T-helper 1 cell treated with Interleukin-12 subunit alpha and Interleukin-12 subunit beta and Interleukin-4 antibody, amounts not matched to agents 30 μg/mL and 1 μg/mL, for 36 hours (primary cell): ENCODE measurements at regions not wholly inside any gene's neighbourhood (a gene's known extent, or its start where the extent isn't known, plus 50 kb on each side); places are given as distances from the start of the nearest gene placed in this dataset.

Experiments used
- H3K27ac Mint-ChIP-seq: one replicate; pipeline ENCODE4 v1.8.0; 2021; ENCODE audit warnings: mild to moderate bottlenecking, mixed read lengths
- H3K27me3 Mint-ChIP-seq: one replicate; pipeline ENCODE4 v1.8.0; 2021; ENCODE audit warnings: low read depth, mixed read lengths
- H3K36me3 Mint-ChIP-seq: one replicate; pipeline ENCODE4 v1.8.0; 2021; ENCODE audit warnings: low read depth, mixed read lengths
- H3K4me1 Mint-ChIP-seq: one replicate; pipeline ENCODE4 v1.8.0; 2021; ENCODE audit warnings: low read depth, mixed read lengths
- H3K4me3 Mint-ChIP-seq: one replicate; pipeline ENCODE4 v1.8.0; 2021; ENCODE audit warnings: mild to moderate bottlenecking, moderate library complexity, mixed read lengths
- H3K9me3 Mint-ChIP-seq: one replicate; pipeline ENCODE4 v1.8.0; 2021; ENCODE audit warnings: mixed read lengths

GRCh38 chr21:39040494-39041110 lies 142.6 kb downstream of the PSMG1 start:
- H3K4me1 Mint-ChIP-seq, result peaks cover 14% of the 10 kb centered on the region
- no peaks in the 10 kb centered on the region for H3K36me3 Mint-ChIP-seq
- H3K27ac Mint-ChIP-seq, result peak overlapping the region; percentile 64
- H3K27me3 Mint-ChIP-seq, result peaks cover 5% of the 10 kb centered on the region
- H3K9me3 Mint-ChIP-seq, result no peaks in the 10 kb centered on the region
- H3K4me3 Mint-ChIP-seq, result no peak overlapping the region

- Mint-ChIP-seq H3K4me1 (peaks cover 17% of the 10 kb centered on the region), H3K27me3 (peaks cover 23% of the 10 kb centered on the region), H3K9me3 (no peaks in the 10 kb centered on the region), H3K27ac (no peak overlapping the region), H3K36me3 (no peaks in the 10 kb centered on the region), H3K4me3 (no peak overlapping the region)
These were observed 145.3 kb downstream of the PSMG1 start for GRCh38 chr21:39037807-39038405.

DNA sequence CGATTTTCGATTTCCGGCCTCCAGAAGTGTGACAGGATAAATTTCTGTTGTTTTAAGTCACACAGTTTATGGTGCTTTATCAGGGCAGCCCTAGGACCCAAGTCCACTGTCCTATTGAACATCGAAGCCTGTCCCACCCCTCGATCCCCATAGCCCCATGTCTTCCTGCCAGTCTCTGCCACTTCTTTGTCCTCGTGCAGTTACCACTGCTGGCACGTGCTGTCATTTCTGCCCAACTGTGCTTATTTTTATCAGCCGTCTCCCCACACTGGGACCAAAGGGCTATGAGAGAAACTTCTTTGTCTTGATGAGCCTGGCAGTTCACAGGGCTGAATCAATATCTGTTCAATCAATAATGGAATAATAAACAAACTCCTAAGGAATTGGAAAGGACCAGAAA lies 146.7 kb downstream of the PSMG1 start:
- Mint-ChIP-seq H3K9me3 (no peaks in the 10 kb centered on the region), H3K4me3 (no peak overlapping the region), H3K27me3 (peaks cover 26% of the 10 kb centered on the region), H3K4me1 (peaks cover 17% of the 10 kb centered on the region), H3K36me3 (no peaks in the 10 kb centered on the region), H3K27ac (no peak overlapping the region)

DNA sequence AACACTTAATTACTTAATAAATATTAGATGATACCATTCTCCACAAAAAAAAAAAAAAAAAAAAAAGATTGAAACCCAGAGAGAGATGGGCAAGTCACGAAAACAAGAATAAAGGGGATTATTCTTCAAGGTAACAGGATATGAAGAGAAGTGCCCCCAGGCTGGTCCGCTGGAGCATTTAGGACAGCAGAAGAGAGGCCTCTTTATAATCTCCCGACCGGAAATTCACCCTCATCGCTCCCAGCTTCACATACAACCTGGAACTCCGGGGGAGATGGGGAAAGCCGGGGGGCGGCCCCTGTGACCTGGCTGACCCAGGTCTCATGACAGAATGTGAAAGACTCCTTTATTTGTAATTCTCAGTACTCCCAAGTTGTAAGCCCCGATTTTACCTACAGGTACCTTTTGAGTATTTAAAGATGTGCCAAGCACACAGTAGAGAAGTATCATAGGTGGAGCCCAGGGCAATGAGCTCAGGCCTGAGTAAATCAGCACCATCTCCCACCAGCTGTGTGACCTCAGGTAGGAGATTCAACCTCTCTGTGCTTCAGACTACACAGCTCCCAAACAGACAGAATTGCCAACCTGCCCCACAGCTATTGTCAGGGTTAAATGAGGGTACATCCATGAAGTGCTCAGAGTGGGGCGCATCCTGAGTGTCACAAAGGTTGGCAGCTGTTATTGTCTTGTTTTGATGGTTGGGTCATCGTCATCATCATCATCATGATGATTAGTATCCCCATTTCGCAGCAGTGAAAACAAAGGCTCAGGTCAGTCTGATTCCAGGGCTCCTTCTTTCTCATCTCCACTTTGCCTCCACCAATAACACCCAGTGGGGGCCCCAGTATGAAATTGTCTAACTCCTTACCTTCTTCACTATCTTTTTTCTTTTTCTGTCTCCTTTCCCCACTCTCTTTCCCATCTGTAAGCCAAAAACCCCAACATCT lies 148.4 kb downstream of the PSMG1 start:
- Mint-ChIP-seq H3K27ac (no peak overlapping the region), H3K4me1 (peaks cover 7% of the 10 kb centered on the region), H3K27me3 (peaks cover 26% of the 10 kb centered on the region), H3K36me3 (no peaks in the 10 kb centered on the region), H3K4me3 (no peak overlapping the region), H3K9me3 (no peaks in the 10 kb centered on the region)

GRCh38 chr21:39033878-39034589 lies 149.2 kb downstream of the PSMG1 start:
- peaks cover 7% of the 10 kb centered on the region for H3K4me1 Mint-ChIP-seq
- H3K9me3 Mint-ChIP-seq, result no peaks in the 10 kb centered on the region
- no peak overlapping the region for H3K27ac Mint-ChIP-seq
- H3K36me3 Mint-ChIP-seq, result no peaks in the 10 kb centered on the region
- peaks cover 26% of the 10 kb centered on the region for H3K27me3 Mint-ChIP-seq
- H3K4me3 Mint-ChIP-seq, result no peak overlapping the region

DNA sequence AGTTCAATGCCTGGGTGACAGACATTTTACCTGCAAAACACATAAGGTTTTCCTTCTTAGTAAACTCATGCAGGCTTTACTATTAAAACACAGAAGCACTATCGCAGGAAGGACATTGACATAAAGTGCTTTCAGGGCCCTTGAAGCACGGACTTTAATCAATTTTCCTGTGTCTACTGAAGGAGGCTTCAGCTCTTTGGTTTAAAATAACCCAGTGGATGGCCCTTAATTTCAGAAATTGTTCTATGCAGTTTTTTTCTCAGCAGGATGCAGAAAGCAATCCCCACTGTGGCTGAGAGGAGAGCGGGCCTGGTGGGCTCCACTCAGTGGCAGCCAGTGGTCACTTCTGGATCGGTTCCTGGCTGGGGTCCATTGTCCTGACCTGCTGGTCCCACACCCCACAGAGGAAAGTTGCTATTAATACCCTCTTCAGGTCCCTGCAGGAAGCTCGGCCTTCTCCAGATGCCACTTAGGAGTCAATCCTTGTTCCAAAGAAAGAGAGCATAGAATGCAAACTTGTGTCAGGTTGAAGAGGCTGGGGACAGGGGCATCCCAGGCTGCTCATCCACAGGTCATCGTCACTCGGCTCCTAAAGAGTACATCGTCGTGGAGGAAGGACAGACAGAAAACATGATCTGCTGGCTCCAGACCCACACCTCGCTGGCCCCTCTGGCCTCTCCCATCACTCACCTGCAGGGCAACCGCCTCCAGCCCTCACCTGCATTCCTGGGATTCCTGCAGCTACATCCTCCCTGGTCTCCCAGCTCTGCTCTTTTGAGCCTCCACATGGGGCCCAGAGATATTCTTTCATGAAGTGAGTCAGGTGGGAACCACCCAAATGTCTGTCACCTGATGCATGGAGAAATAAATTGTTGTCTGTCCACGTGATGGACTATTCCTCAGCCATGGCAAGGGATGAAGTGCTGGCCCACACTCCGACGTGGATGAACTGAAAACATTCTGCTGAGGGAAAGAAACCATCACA lies 153.1 kb downstream of the PSMG1 start:
- H3K4me3 Mint-ChIP-seq, result no peak overlapping the region
- H3K4me1 Mint-ChIP-seq, result peaks cover 2% of the 10 kb centered on the region
- H3K27ac Mint-ChIP-seq, result no peak overlapping the region
- peaks cover 6% of the 10 kb centered on the region for H3K9me3 Mint-ChIP-seq
- H3K36me3 Mint-ChIP-seq, result no peaks in the 10 kb centered on the region
- peaks cover 17% of the 10 kb centered on the region for H3K27me3 Mint-ChIP-seq

DNA sequence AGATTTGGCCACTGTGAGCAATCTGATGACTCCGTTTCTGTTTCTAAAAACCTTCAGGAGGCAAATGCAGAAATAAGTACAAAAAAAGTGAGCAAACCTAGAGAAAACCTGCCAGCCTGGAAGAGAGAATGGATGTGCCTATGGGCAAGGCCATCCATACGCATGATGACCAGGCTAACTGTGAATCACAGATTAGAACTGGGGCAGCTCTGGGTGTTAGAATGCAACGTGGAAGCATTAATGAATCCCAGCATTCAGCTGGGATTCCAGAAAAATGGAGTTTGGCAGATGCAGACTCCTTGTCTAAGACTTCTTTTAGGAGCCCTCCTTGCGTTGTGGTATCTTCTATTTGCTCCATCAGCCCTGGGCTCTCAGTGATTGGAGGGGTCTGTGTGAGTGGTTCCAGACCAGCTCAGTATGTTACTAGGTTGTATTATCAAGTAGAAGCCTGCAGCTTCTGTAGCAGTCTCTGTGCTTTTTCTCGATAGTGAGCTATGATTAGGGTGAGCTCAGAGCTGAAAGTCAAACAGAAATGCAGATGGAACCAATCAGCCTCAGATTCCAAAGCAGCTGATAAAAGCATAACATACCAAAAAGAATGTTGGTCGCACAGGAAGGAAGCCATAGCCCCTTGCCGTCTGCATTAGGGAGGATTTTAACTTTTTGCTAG lies 154.0 kb downstream of the PSMG1 start:
- Mint-ChIP-seq H3K4me1 (peaks cover 2% of the 10 kb centered on the region), H3K27me3 (peaks cover 13% of the 10 kb centered on the region), H3K36me3 (no peaks in the 10 kb centered on the region), H3K4me3 (no peak overlapping the region), H3K9me3 (peaks cover 6% of the 10 kb centered on the region), H3K27ac (no peak overlapping the region)

- Mint-ChIP-seq H3K4me1 (no peaks in the 10 kb centered on the region), H3K27me3 (no peaks in the 10 kb centered on the region), H3K9me3 (peaks cover 6% of the 10 kb centered on the region), H3K27ac (no peak overlapping the region), H3K4me3 (no peak overlapping the region), H3K36me3 (no peaks in the 10 kb centered on the region)
These were observed 158.1 kb downstream of the PSMG1 start for GRCh38 chr21:39025198-39025597.

DNA sequence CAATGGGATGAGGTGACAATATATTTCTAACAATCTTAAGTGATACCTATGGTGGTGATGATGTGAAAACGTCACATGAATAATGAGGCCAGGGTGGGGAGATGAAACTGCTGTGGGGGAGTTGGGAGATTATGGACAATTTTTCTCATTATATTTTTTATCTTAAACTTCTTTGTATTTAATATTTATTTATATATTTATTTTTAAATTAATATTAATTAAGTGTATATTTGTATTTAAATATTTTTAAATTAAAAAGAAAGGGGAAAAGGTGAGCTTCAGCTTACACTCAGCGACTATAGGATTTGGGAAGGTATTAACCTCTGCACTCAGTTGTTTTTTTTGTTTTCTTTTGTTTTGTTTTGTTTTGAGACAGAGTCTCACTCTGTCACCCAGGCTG lies 158.7 kb downstream of the PSMG1 start:
- Mint-ChIP-seq H3K4me3 (no peak overlapping the region), H3K9me3 (peaks cover 6% of the 10 kb centered on the region), H3K27ac (no peak overlapping the region), H3K36me3 (no peaks in the 10 kb centered on the region), H3K27me3 (no peaks in the 10 kb centered on the region), H3K4me1 (no peaks in the 10 kb centered on the region)

- H3K27me3 Mint-ChIP-seq, result peaks cover 5% of the 10 kb centered on the region
- no peaks in the 10 kb centered on the region for H3K36me3 Mint-ChIP-seq
- no peak overlapping the region for H3K4me3 Mint-ChIP-seq
- H3K27ac Mint-ChIP-seq, result no peak overlapping the region
- H3K4me1 Mint-ChIP-seq, result no peaks in the 10 kb centered on the region
- peaks cover 6% of the 10 kb centered on the region for H3K9me3 Mint-ChIP-seq
These were observed 160.2 kb downstream of the PSMG1 start for GRCh38 chr21:39022863-39023693.

- Mint-ChIP-seq H3K9me3 (peaks cover 6% of the 10 kb centered on the region), H3K27me3 (peaks cover 5% of the 10 kb centered on the region), H3K4me3 (no peak overlapping the region), H3K4me1 (no peaks in the 10 kb centered on the region), H3K27ac (no peak overlapping the region), H3K36me3 (no peaks in the 10 kb centered on the region)
These were observed 160.8 kb downstream of the PSMG1 start for GRCh38 chr21:39022466-39022862.

DNA sequence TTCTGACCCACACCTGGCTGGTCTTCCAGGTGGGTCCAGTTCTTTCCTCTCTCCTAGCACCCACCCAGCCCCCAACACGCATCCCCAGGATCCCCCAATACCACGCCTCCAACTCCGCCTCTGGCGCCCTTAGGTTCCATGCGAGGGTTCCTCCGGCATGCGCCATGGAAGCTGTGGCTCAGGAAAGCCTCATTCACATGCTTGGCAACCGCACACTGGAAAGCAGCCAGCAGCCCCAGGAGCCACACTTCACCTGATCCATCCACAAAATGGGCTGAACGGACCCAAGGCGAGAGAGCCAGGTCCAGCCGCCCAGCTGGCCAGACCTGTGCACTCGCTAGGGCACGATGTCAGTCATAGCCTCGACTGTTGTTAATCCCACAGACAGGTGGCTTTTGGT lies 161.2 kb downstream of the PSMG1 start:
- no peak overlapping the region for H3K27ac Mint-ChIP-seq

More for the DNA sequence above, 161.2 kb downstream of the PSMG1 start:
- H3K4me3 Mint-ChIP-seq, result no peak overlapping the region
- no peaks in the 10 kb centered on the region for H3K36me3 Mint-ChIP-seq
- H3K27me3 Mint-ChIP-seq, result peaks cover 5% of the 10 kb centered on the region
- H3K9me3 Mint-ChIP-seq, result peaks cover 6% of the 10 kb centered on the region
- H3K4me1 Mint-ChIP-seq, result no peaks in the 10 kb centered on the region
